ENCODE measurements at regions not wholly inside any gene's neighbourhood (a gene's known extent, or its start where the extent isn't known, plus 50 kb on each side); places are given as distances from the start of the nearest gene placed in this dataset.

DNA sequence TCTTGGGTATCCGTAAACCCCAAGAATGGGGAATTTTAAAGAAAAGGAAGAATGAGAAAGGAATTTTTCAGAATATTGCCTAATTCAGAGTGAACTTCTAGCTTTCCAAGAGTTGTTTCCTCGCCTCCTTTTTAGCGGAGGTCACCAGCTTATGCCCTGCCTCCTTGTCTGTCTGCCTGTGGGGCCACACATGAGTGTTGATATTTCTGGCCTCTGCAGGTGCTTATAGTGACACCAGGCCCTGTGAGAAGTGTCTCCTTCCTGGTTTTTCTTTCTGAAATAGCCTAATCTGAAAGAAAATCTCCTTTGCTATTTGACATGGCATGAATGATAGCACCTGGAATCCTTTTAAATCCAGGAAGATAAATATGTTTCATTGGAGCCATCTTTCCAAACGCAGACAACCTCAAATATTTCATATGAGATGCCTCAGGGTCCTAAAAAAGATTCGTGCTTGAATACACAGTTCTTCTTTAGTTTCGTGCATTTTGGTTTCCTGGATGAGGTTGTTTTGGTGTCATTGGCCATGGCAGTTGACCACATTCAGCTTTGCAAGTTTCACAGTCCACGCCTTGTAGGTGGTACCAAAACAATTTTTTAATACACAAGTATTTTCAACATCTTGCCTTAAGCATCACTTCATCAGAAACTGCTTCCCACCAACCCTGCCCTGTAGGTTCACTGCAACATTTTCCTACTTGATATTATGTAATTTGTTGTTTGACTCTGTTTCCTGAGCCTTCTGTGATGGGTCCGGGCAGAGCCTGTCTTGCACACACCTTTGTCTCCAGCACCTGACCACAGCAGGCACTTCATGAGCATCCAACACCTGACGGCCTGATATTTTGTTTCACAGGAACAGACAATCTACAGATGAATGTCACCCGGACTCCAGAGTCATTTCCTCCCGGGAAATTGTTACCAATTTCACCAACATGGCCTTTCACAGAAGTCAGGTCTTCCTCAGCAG is 159.4 kb downstream of the C11orf91 start:
- H2AFZ ChIP-seq (ENCODE audit: low read length): no peak overlapping the region
- no CpG with 5 or more reads among the region's 11 CpGs for WGBS (ENCODE audit: extremely low coverage, insufficient read length, low lambda C conversion rate)
- H3K4me3 Mint-ChIP-seq: no peak overlapping the region

More for the DNA sequence above, 159.4 kb downstream of the C11orf91 start:
- H3K23me2 ChIP-seq (ENCODE audit: insufficient read length, low read depth, low read length, poor library complexity, severe bottlenecking): no peaks in the 10 kb centered on the region
- no peak overlapping the region for H3K14ac ChIP-seq (ENCODE audit: insufficient read depth, low read length)
- H3K9me3 ChIP-seq (ENCODE audit: control insufficient read depth, low read depth, low read length): no peaks in the 10 kb centered on the region
- DNase-seq: no peak
- Mint-ChIP-seq H3K9me3 (no peaks in the 10 kb centered on the region), H3K36me3 (ENCODE audit: insufficient read depth in 1 of 3, low read depth in 3 of 3) (no peaks in the 10 kb centered on the region; a peak in 1 of 7 replicates), H3K27me3 (ENCODE audit: low read depth) (peaks cover 1% of the 10 kb centered on the region), H3K27ac (no peak overlapping the region), H3K4me1 (0 out of 4 replicates have a peak, but pooled peaks cover 0 to 4% of the 10 kb centered on the region in 2 experiments)
- no peak overlapping the region for H3K27ac ChIP-seq (ENCODE audit: insufficient read length, low read depth, low read length)
- no peaks in the 10 kb centered on the region for H3K4me1 ChIP-seq (ENCODE audit: insufficient read depth, low read length)
- no peak overlapping the region for H3K23ac ChIP-seq (ENCODE audit: insufficient read length, low read depth, low read length)
- no peak overlapping the region for H2BK20ac ChIP-seq (ENCODE audit: low read depth, low read length, poor library complexity, severe bottlenecking)
- no peak overlapping the region for H3K56ac ChIP-seq (ENCODE audit: insufficient read length, low read depth, low read length)
- no peak overlapping the region for H4K5ac ChIP-seq (ENCODE audit: insufficient read length, low read depth, low read length)
- H3K27me3 ChIP-seq (ENCODE audit: insufficient read depth, low read length): no peaks in the 10 kb centered on the region
- no peak overlapping the region for H2BK15ac ChIP-seq (ENCODE audit: low read depth, low read length)
- no peaks in the 10 kb centered on the region for H3K79me2 ChIP-seq (ENCODE audit: insufficient read depth, low read length)
- TF ChIP-seq, protein P1, sequence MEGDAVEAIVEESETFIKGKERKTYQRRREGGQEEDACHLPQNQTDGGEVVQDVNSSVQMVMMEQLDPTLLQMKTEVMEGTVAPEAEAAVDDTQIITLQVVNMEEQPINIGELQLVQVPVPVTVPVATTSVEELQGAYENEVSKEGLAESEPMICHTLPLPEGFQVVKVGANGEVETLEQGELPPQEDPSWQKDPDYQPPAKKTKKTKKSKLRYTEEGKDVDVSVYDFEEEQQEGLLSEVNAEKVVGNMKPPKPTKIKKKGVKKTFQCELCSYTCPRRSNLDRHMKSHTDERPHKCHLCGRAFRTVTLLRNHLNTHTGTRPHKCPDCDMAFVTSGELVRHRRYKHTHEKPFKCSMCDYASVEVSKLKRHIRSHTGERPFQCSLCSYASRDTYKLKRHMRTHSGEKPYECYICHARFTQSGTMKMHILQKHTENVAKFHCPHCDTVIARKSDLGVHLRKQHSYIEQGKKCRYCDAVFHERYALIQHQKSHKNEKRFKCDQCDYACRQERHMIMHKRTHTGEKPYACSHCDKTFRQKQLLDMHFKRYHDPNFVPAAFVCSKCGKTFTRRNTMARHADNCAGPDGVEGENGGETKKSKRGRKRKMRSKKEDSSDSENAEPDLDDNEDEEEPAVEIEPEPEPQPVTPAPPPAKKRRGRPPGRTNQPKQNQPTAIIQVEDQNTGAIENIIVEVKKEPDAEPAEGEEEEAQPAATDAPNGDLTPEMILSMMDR (conservative IDR thresholded peaks at IDR 0.05): no peak
- no peak overlapping the region for H3T11ph ChIP-seq (ENCODE audit: low read length)
- no peak overlapping the region for H3K18ac ChIP-seq (ENCODE audit: insufficient read length, low read depth, low read length)
- no peak overlapping the region for H3K4ac ChIP-seq (ENCODE audit: low read depth, low read length)
- H2BK120ac ChIP-seq (ENCODE audit: low read depth, low read length, poor library complexity, severe bottlenecking): no peak overlapping the region
- no peak overlapping the region for H3K4me2 ChIP-seq (ENCODE audit: insufficient read depth, insufficient read length, low read length)
- H2AK5ac ChIP-seq (ENCODE audit: insufficient read length, low read length): no peak overlapping the region
- no peak overlapping the region for H2BK12ac ChIP-seq (ENCODE audit: insufficient read length, low read depth, low read length)
- no peaks in the 10 kb centered on the region for H4K20me1 ChIP-seq (ENCODE audit: control insufficient read depth, insufficient read depth, insufficient read length)
- H3K9ac ChIP-seq (ENCODE audit: extremely low read depth, insufficient read length, low read length): no peak overlapping the region
- H4K8ac ChIP-seq (replicated peaks; ENCODE audit: insufficient read length, low read depth, low read length): no peak overlapping the region
- no peak overlapping the region for H4K91ac ChIP-seq (ENCODE audit: insufficient read length, low read depth, low read length)
- no peak overlapping the region for H2BK5ac ChIP-seq (ENCODE audit: insufficient read length, low read length)
- H3K79me1 ChIP-seq (ENCODE audit: insufficient read depth, low read depth, low read length, poor library complexity, severe bottlenecking): no peaks in the 10 kb centered on the region
